ENCODE measurements at regions not wholly inside any gene's neighbourhood (a gene's known extent, or its start where the extent isn't known, plus 50 kb on each side); places are given as distances from the start of the nearest gene placed in this dataset.

DNA sequence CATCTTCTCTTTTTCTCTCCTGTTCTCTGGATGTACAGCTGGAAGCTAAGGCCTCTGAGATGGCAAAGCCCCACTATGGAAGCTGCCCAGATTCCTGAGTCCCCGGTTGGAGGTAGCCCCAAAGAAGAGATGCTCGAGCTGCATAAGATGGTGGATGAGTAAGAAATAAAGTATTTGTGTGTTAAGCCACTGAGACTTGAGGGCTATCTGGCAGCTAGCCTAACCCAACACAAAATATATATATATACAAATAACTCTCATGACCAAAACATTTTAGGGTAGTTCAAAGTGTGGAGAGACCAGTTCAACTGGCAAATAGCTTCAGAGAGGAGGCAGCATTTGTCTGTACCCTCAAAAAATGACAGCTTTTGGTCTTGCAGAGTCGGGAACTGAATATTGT, 72.4 kb upstream of the PDE1C start:
- peak; percentile 57 for DNase-seq (ENCODE audit: low read depth)
- no peak overlapping the region for H3K4me3 ChIP-seq (ENCODE audit: low read depth, low read length)
- TF ChIP-seq, protein P1, sequence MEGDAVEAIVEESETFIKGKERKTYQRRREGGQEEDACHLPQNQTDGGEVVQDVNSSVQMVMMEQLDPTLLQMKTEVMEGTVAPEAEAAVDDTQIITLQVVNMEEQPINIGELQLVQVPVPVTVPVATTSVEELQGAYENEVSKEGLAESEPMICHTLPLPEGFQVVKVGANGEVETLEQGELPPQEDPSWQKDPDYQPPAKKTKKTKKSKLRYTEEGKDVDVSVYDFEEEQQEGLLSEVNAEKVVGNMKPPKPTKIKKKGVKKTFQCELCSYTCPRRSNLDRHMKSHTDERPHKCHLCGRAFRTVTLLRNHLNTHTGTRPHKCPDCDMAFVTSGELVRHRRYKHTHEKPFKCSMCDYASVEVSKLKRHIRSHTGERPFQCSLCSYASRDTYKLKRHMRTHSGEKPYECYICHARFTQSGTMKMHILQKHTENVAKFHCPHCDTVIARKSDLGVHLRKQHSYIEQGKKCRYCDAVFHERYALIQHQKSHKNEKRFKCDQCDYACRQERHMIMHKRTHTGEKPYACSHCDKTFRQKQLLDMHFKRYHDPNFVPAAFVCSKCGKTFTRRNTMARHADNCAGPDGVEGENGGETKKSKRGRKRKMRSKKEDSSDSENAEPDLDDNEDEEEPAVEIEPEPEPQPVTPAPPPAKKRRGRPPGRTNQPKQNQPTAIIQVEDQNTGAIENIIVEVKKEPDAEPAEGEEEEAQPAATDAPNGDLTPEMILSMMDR (IDR thresholded peaks at IDR 0.05; ENCODE audit: insufficient read depth, low read length): no peak

DNA sequence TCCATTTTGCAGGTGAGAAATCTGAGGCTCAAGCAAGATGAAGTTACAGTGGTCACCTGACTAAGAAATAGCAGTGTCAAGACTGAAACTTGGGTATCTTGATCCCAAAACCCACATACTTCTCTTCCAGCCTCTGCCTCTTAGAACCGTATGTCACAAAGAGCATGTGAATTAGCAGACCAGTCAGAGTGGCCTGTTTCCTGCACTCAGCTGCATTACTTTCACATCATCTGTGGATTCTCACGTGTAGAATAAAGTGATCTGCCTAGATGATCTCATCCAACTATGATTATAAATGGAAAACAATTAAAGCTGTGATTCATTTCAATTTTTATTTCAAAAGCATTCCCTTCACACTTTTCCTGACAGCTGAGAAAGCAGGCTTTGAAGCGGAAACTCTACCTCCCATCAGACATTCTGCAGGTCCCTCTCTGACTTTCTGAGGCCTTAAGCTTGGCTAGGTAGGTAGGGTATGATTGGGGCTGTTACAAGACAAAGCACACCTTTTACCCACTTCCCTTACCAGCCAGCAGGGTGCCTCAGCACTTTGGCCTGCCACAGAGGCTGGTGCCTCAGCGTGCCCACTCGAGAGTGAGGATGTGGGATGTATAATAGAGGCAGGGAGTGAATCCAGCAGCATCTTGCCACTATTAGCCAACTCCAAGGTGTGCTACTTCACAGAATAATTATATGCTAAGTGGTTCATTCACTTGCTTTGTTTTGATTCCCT, 70.2 kb upstream of the PDE1C start:
- DNase-seq (ENCODE audit: low read depth): no peak
- TF ChIP-seq, protein P1 (IDR thresholded peaks at IDR 0.05; ENCODE audit: insufficient read depth, low read length): no peak
- H3K4me3 ChIP-seq (ENCODE audit: low read depth, low read length): no peak overlapping the region

DNA sequence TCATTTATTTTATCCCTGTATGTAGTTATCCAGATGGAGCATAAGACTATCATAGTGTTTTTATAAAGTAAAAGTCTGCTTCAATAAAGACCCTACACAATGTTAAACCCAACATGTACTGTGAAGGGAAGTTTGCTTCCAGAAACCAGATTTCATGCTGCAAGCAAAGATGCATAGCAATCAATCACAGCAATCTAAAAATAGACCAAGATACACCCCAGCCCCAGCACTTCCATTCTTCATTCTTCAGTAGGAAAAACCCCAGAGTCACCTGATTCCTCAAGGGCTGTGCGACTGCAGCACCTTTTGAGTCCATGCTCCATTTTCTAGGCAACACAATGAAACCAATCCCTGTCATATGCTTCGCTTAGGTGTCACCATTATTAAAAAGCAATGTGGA, 66.9 kb upstream of the PDE1C start:
- DNase-seq (ENCODE audit: low read depth): no peak
- TF ChIP-seq, protein P1 (IDR thresholded peaks at IDR 0.05; ENCODE audit: insufficient read depth, low read length): no peak
- H3K4me3 ChIP-seq (ENCODE audit: low read depth, low read length): no peak overlapping the region

DNA sequence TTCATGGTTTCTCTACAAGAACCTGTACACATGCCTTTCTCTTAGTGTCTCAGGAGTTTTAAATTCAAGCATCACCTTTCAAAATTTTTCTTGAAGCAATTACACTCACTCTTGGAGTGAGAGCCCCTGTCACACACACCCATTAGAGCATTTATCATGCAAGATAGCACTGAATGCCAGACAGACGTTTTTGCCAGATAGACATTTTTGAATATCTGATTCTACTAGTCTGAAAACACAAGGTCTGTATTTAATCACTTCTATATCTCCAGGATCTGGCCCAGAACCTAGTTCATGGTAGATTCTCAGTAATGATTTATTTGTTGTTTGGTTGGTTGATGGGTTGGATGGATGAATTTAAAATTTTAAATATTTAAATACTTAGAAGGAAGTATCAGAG, 60.9 kb upstream of the PDE1C start:
- no peak overlapping the region for H3K4me3 ChIP-seq (ENCODE audit: low read depth, low read length)
- TF ChIP-seq, protein P1 (IDR thresholded peaks at IDR 0.05; ENCODE audit: insufficient read depth, low read length): no peak
- no peak for DNase-seq (ENCODE audit: low read depth)

DNA sequence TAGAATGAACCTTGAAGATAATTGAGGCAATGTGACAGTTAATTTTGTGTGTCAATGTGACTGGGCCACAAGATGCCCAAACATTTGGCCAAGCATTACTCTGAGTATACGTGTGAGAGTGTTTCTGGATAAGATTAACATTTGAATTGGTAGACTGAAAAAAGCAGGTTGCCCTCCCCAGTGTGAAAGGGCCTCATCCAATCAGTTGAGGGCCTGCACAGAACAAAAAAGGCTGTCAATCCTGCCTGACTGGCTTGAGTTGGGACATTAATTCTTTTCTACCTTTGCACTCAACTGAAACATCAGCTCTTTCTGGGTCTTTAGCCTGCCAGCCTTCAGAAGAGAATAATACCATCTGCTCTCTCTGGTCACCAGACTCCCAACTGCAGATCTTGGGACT, 56.6 kb upstream of the PDE1C start:
- TF ChIP-seq, protein P1 (IDR thresholded peaks at IDR 0.05; ENCODE audit: insufficient read depth, low read length): no peak
- H3K4me3 ChIP-seq (ENCODE audit: low read depth, low read length): no peak overlapping the region

More for the DNA sequence above, 56.6 kb upstream of the PDE1C start:
- no peak for DNase-seq (ENCODE audit: low read depth)

Data from fibroblast of the aortic adventitia (primary cell).